Bronchial epithelial cell (primary cell): ENCODE measurements at regions not wholly inside any gene's neighbourhood (a gene's known extent, or its start where the extent isn't known, plus 50 kb on each side); places are given as distances from the start of the nearest gene placed in this dataset.

ENCODE experiments used
- DNase-seq: peaks from one replicate; pipeline ENCODE4 v3.0.0-alpha.2; 2010; ENCODE audit warnings: low read depth
- FAIRE-seq: peaks from 2 replicates; lab custom pipeline; 2011; peaks lifted over from hg19 to GRCh38; lab: Jason Lieb, UNC
- H3K27me3 ChIP-seq: 2 replicates; pipeline ENCODE4 v1.5.1; 2011; ENCODE audit warnings: low read length; ENCODE audit not compliant: control insufficient read depth, insufficient read depth
- H3K36me3 ChIP-seq: 2 replicates; pipeline ENCODE4 v1.5.1; 2011; ENCODE audit warnings: low read length; ENCODE audit not compliant: control insufficient read depth, insufficient read depth
- H3K4me3 ChIP-seq: 2 replicates; pipeline ENCODE4 v1.5.1; 2011; ENCODE audit warnings: mild to moderate bottlenecking, low read depth, low read length, control low read depth
- TF ChIP-seq, protein P1 (sequence below): IDR thresholded peaks from 2 replicates; pipeline ENCODE4 v1.5.1; 2011; ENCODE audit warnings: mild to moderate bottlenecking, moderate library complexity, low read length, control low read depth, inconsistent platforms; ENCODE audit not compliant: insufficient read depth, severe bottlenecking

DNA sequence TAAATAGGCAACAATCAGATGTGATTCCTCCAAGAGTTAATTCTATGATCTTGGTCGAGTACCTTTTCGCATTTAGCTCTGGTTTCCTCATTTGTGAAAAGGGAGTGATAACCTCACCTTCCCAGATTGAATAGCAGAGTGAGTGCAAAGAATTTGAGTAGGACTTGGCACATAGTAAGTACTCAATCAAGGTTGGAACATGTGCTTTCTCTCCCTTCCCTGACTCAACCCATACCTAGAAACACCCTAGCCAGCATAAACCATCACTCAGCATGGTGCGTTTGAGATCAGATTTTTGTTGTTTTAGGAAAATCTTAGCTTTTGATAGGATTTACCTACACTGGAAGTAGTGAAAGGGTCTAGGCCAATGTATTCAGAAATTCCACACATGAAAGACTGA lies 333.4 kb upstream of the NT5E start:
- FAIRE-seq = peak; percentile 92
- TF ChIP-seq, protein P1, sequence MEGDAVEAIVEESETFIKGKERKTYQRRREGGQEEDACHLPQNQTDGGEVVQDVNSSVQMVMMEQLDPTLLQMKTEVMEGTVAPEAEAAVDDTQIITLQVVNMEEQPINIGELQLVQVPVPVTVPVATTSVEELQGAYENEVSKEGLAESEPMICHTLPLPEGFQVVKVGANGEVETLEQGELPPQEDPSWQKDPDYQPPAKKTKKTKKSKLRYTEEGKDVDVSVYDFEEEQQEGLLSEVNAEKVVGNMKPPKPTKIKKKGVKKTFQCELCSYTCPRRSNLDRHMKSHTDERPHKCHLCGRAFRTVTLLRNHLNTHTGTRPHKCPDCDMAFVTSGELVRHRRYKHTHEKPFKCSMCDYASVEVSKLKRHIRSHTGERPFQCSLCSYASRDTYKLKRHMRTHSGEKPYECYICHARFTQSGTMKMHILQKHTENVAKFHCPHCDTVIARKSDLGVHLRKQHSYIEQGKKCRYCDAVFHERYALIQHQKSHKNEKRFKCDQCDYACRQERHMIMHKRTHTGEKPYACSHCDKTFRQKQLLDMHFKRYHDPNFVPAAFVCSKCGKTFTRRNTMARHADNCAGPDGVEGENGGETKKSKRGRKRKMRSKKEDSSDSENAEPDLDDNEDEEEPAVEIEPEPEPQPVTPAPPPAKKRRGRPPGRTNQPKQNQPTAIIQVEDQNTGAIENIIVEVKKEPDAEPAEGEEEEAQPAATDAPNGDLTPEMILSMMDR = no peak
- no peak for DNase-seq
- Histone ChIP-seq H3K27me3 (no peaks in the 10 kb centered on the region), H3K4me3 (no peak overlapping the region), H3K36me3 (no peaks in the 10 kb centered on the region)

DNA sequence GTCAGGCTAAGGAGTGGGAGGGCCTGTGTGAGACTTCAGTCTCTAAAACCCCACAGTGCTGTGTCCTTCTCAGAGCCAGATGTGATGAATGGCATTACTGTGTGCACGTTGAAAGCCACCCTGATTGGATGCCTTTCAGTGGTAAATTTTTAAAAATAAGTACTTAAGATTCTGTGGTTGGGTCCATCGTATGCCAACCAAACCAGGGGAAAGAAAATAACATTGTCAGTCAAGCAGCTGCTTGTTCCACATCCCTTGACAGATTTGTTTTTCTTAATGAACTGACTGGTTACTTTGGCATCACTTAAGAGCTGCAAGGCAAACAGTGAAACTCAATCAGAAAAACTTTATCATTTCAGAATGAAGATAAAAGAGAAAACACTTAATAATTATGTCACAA lies 334.0 kb upstream of the NT5E start:
- FAIRE-seq (no peak), DNase-seq (no peak)
- Histone ChIP-seq H3K36me3 (no peaks in the 10 kb centered on the region), H3K4me3 (no peak overlapping the region), H3K27me3 (no peaks in the 10 kb centered on the region)
- TF ChIP-seq, protein P1 = no peak

DNA sequence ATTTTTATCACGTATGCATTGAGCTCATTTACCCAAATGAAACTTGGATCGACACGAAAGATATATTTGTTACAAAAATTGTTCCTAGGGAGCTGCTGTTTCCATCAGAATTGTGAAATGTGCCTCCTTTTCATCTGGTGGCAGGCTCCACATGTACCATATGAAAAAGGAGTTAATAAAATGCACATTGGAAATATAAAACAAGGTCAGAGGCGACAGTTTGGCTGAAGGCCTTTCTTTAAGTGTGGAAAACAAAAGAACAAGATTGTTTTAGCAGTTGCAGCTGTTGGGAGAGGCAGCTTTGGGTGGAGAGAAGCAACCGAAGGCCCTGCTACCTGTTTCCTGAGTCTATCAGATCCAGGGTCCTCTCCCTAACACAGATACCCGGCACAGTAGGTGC lies 334.5 kb upstream of the NT5E start:
- TF ChIP-seq, protein P1 = no peak
- H3K4me3 ChIP-seq = no peak overlapping the region
- no peaks in the 10 kb centered on the region for H3K36me3 ChIP-seq
- no peaks in the 10 kb centered on the region for H3K27me3 ChIP-seq
- DNase-seq = no peak
- no peak for FAIRE-seq

DNA sequence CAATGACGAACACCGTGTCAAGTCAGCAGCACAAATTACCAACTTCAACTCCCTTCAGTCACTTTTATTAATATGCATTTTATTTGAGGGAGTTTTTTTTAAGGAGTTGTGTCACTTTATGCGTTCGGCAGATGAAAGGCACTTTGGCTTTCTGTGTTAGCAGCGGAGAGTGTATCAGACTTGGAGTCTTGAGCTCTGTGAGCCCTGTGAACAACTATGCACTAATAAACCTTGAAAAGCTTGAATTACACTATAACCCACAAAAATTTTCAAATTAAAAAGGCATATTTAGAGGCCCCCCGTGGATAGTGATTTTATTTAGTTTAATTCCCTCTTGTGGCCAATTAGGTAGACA lies 335.3 kb upstream of the NT5E start:
- TF ChIP-seq, protein P1 = no peak
- H3K4me3 ChIP-seq = peak overlapping the region; percentile 17
- no peak for FAIRE-seq
- no peak for DNase-seq
- H3K36me3 ChIP-seq = no peaks in the 10 kb centered on the region
- H3K27me3 ChIP-seq = no peaks in the 10 kb centered on the region

DNA sequence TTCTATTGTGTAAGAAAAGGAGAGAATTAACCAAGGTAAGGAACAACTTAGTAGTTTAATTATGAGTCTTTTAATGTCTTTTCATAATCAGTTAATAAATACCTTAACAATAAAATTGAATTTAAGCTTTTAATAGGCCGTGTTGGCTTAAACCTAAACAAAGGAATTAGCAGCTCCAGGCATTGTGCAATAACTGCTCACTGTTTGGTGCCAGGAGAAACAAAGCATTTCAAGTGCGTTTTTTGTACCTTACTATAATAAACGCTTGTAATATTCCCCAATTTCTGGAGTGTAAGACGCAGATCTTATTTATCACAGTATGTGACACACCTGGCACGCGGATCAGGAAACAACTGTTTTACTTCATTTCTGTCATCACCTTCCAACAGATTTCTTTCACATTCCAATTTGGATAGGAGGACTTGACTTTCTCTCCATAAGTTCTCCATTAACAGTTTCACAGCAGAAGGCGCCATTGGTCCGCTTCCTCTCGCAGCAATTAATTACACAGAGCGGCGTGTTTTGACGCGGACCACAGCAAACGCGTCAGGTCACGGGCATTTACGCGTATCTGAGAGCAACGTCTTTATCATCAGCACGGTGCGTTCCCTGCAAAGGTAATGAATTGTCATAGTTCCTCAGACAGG lies 335.8 kb upstream of the NT5E start:
- H3K36me3 ChIP-seq = no peaks in the 10 kb centered on the region
- TF ChIP-seq, protein P1 = no peak
- DNase-seq = peak; percentile 47
- peak; percentile 87 for FAIRE-seq
- H3K4me3 ChIP-seq = peak overlapping the region; percentile 17
- no peaks in the 10 kb centered on the region for H3K27me3 ChIP-seq

DNA sequence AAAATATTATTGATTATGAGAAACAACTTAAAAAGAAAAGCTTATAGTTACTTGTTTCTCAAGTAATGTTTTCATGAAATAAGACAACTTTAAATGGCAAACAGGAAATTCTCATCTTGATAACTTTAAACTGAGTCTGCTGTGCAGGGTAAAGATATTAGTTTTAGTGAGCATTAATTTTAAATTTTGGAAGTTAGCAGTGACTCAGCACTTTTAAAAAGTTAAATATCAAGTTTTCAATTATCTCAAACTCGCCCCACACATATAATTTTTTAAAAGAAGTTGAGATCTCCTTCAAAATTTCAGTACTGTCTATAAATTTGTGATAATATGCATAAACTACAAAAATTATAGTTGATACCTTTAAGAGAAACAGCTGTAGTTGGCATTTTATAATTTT lies 337.3 kb upstream of the NT5E start:
- no peak overlapping the region for H3K4me3 ChIP-seq
- FAIRE-seq = no peak
- H3K36me3 ChIP-seq = no peaks in the 10 kb centered on the region
- H3K27me3 ChIP-seq = no peaks in the 10 kb centered on the region
- TF ChIP-seq, protein P1 = no peak
- no peak for DNase-seq
